Right lobe of liver (tissue), 6 donors: ENCODE measurements at regions not wholly inside any gene's neighbourhood (a gene's known extent, or its start where the extent isn't known, plus 50 kb on each side); places are given as distances from the start of the nearest gene placed in this dataset.
"Not testable (repeated sequence)": the region's sequence is repeated elsewhere in the genome, so short reads cannot be mapped to it uniquely, and the experiment has no call there.

Source experiments
- ATAC-seq, 4 donors: fragments of 200-7000 bp; cut with Tn5 transposase; one replicate each; pipeline ENCODE4 v1.9.1; 2020; ENCODE audit warnings: mild to moderate bottlenecking in 4 of 4, moderate library complexity in 4 of 4
- DNase-seq, 3 donors: peaks; one replicate each; pipeline ENCODE4 v3.0.0-alpha.2; 2020
- H3K27ac ChIP-seq, 3 donors: fragments of 200-600 bp; one replicate each; pipeline ENCODE4 v1.8.0; 2022
- H3K27me3 ChIP-seq, 2 donors: fragments of 200-600 bp; one replicate each; pipeline ENCODE4 v1.8.0; 2022
- H3K36me3 ChIP-seq, 4 donors: fragments of 200-600 bp; sonication (generic) in 1 of 4; one replicate each; pipeline versions ENCODE4 v1.5.1 to v1.8.0; 2017 to 2022; ENCODE audit warnings: control low read depth in 1 of 4
- H3K4me1 ChIP-seq, 4 donors: fragments of 200-600 bp; sonication (generic) in 1 of 4; one replicate each; pipeline versions ENCODE4 v1.5.1 to v1.8.0; 2017 to 2022; ENCODE audit warnings: control low read depth in 1 of 4
- H3K4me3 ChIP-seq, 3 donors: fragments of 200-600 bp; one replicate each; pipeline ENCODE4 v1.8.0; 2022
- H3K9me3 ChIP-seq, 4 donors: fragments of 200-600 bp; sonication (generic) in 1 of 4; one replicate each; pipeline versions ENCODE4 v1.5.1 to v1.8.0; 2017 to 2022; ENCODE audit warnings: control low read depth in 1 of 4
- CTCF ChIP-seq, 4 donors: fragments of 200-600 bp in 3 of 4; fragments of 450-650 bp in 1 of 4; IDR thresholded peaks; one replicate each; pipeline versions ENCODE4 v1.5.1 to v1.8.0; 2016 to 2022; ENCODE audit warnings: antibody characterized with exemption in 4 of 4, mild to moderate bottlenecking in 2 of 4
- POLR2A ChIP-seq: fragments of 450-650 bp; IDR thresholded peaks from one replicate; pipeline ENCODE4 v1.6.1; 2017; ENCODE audit warnings: antibody characterized with exemption, mild to moderate bottlenecking
- WGBS: methylation state at CpG from one replicate; pipeline ENCODE4 v1.1.6; 2018; ENCODE audit warnings: low coverage, low lambda C conversion rate; ENCODE audit not compliant: insufficient coverage; ENCODE audit errors: missing lambda C conversion rate; 5-methylcytosine and 5-hydroxymethylcytosine counted together
- intact Hi-C, 2 donors: fragments of 100-400 bp; cut with DNase I; formaldehyde crosslinking; loops; one replicate each; pipeline versions ENCODE4 v1.11.2 to v1.14.1; 2022
- donor health status: DM: no; HTN: yes; CAD: no.
- donor health status: DM: no; HTN: no; CAD: no.
- donor health status: DM: no; HTN: no; CAD: no.
- donor health status: DM: no; HTN: yes; CAD: no.
- donor health status: DM: no; HTN: yes; CAD: no.

- Histone ChIP-seq H3K27ac (no peak overlapping the region), H3K36me3 (no peaks in the 10 kb centered on the region), H3K4me3 (no peak overlapping the region), H3K27me3 (no peaks in the 10 kb centered on the region), H3K4me1 (peaks cover 0 to 7% (median 1%) of the 10 kb centered on the region in 4 donors), H3K9me3 (no peaks in the 10 kb centered on the region)
- DNase-seq = no peak
- TF ChIP-seq POLR2A (no peak), CTCF (IDR thresholded peaks at IDR 0.05) (no peak)
- ATAC-seq = peak in 3 of 4 donors; percentile 31 to 78 (median 60)
- intact Hi-C loops = no loop called here
- WGBS = 35% methylated on average over 2 of the region's 2 CpGs
These were observed 51.9 kb upstream of the LRRK2 start for GRCh38 chr12:40172879-40173278.

- Histone ChIP-seq H3K27me3 (no peaks in the 10 kb centered on the region), H3K9me3 (no peaks in the 10 kb centered on the region), H3K4me3 (no peak overlapping the region), H3K4me1 (peaks cover 0 to 7% (median 1%) of the 10 kb centered on the region in 4 donors), H3K27ac (no peak overlapping the region), H3K36me3 (no peaks in the 10 kb centered on the region)
- DNase-seq (no peak), ATAC-seq (peak; percentile 61 to 83 (median 79))
- WGBS = 45% methylated on average over 1 of the region's 1 CpG
- intact Hi-C loops = no loop called here
- TF ChIP-seq CTCF (IDR thresholded peaks at IDR 0.05) = no peak
These were observed 53.3 kb upstream of the LRRK2 start for GRCh38 chr12:40171501-40171900.

GRCh38 chr12:40171066-40171465 lies 53.7 kb upstream of the LRRK2 start:
- intact Hi-C loops = no loop called here
- ATAC-seq (no peak), DNase-seq (no peak)
- H3K4me1 ChIP-seq = peaks cover 0 to 7% (median 1%) of the 10 kb centered on the region in 4 donors
- no peak overlapping the region for H3K4me3 ChIP-seq
- H3K27me3 ChIP-seq = no peaks in the 10 kb centered on the region
- no peaks in the 10 kb centered on the region for H3K9me3 ChIP-seq
- H3K36me3 ChIP-seq = no peaks in the 10 kb centered on the region
- TF ChIP-seq CTCF (IDR thresholded peaks at IDR 0.05) = no peak
- no peak for TF ChIP-seq POLR2A
- WGBS = 83% methylated on average over 1 of the region's 1 CpG
- H3K27ac ChIP-seq = no peak overlapping the region

- Histone ChIP-seq H3K4me3 (no peak overlapping the region), H3K9me3 (no peaks in the 10 kb centered on the region), H3K36me3 (no peaks in the 10 kb centered on the region), H3K27me3 (no peaks in the 10 kb centered on the region), H3K4me1 (peaks cover 0 to 7% (median 1%) of the 10 kb centered on the region in 4 donors), H3K27ac (no peak overlapping the region)
- intact Hi-C loops = no loop called here
- ATAC-seq (no peak), DNase-seq (no peak)
- 77% methylated on average over 5 of the region's 5 CpGs for WGBS
- no peak for TF ChIP-seq CTCF (IDR thresholded peaks at IDR 0.05)
- no peak for TF ChIP-seq POLR2A
These were observed 54.2 kb upstream of the LRRK2 start for GRCh38 chr12:40170593-40170992.

DNA sequence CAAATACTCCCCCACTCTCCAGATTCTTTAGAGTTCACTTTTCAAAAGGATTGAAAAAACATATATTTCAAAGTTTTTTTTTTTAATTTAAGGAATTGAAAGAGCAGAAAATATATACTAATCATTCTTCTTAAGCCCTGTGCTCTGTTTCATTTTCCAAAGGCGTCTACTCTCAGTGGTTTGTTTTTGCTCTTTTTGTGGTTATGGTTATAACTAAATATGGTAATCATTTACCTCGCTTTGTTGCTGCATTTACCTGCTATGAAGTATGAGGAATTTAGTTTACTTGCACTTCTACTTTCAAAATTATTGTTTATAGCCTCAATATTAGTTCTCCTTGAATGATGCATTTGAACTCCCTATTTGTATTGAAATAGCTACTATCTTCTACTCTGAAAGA lies 55.9 kb upstream of the LRRK2 start:
- intact Hi-C loops = no loop called here
- Histone ChIP-seq H3K36me3 (no peaks in the 10 kb centered on the region), H3K9me3 (no peaks in the 10 kb centered on the region), H3K4me1 (peaks cover 0 to 22% (median 1%) of the 10 kb centered on the region in 4 donors), H3K27me3 (no peaks in the 10 kb centered on the region), H3K4me3 (no peak overlapping the region), H3K27ac (no peak overlapping the region)
- 41% methylated on average over 2 of the region's 2 CpGs for WGBS
- ATAC-seq = no peak
- no peak for TF ChIP-seq POLR2A
- no peak for TF ChIP-seq CTCF (IDR thresholded peaks at IDR 0.05)
- DNase-seq = no peak

DNA sequence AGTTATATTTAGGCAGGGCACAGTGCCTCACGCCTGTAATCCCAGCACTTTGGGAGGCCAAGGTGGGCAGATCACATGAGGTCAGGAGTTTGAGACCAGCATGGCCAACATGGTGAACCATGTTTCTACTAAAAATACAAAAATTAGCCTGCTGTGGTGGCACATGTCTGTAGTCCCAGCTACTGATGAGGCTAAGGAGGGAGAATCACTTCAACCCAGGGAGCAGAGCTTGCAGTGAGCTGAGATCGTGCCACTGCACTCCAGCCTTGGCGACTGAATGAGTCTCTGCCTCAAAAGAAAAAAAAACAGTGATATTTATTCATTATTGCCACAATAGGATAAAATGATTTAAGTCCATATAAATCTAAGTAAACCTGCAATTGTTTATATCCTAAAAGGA lies 56.4 kb upstream of the LRRK2 start:
- H3K36me3 ChIP-seq, H3K9me3 ChIP-seq, ATAC-seq, H3K4me3 ChIP-seq, DNase-seq, H3K27ac ChIP-seq, intact Hi-C loops, H3K27me3 ChIP-seq: not testable (repeated sequence)
- peaks cover 0 to 22% (median 1%) of the 10 kb centered on the region in 4 donors for H3K4me1 ChIP-seq
- 83% methylated on average over 2 of the region's 3 CpGs for WGBS
